ENCODE measurements at regions not wholly inside any gene's neighbourhood (a gene's known extent, or its start where the extent isn't known, plus 50 kb on each side); places are given as distances from the start of the nearest gene placed in this dataset.

- H3K27ac ChIP-seq (ENCODE audit: low read depth in 2 of 2, low read length in 1 of 2), result no peak overlapping the region
- no peaks in the 10 kb centered on the region for H3K27me3 ChIP-seq (ENCODE audit: insufficient read depth)
- no peak for TF ChIP-seq RAD21 (IDR thresholded peaks at IDR 0.05; ENCODE audit: low read length)
- TF ChIP-seq TAF1 (IDR thresholded peaks at IDR 0.05; ENCODE audit: borderline replicate concordance, low read depth, low read length), result no peak
- no peak for TF ChIP-seq YY1 (IDR thresholded peaks at IDR 0.05; ENCODE audit: low read depth)
- no peak for TF ChIP-seq FOSL2 (IDR thresholded peaks at IDR 0.05; ENCODE audit: borderline replicate concordance, low read depth)
- TF ChIP-seq SIN3A (IDR thresholded peaks at IDR 0.05; ENCODE audit: borderline replicate concordance, low read depth, low read length), result no peak
- no peak for TF ChIP-seq FOXM1 (IDR thresholded peaks at IDR 0.05; ENCODE audit: low read depth)
- no peak for TF ChIP-seq TEAD4 (IDR thresholded peaks at IDR 0.05; ENCODE audit: borderline replicate concordance, insufficient read depth)
- no peaks in the 10 kb centered on the region for H3K9me2 ChIP-seq
- no peaks in the 10 kb centered on the region for H3F3A ChIP-seq (replicated peaks; ENCODE audit: insufficient read depth)
- no peak overlapping the region for H3K4me2 ChIP-seq
- CTCF ChIA-PET, result no interaction called here
- POLR2A ChIA-PET, result no interaction called here
- H2AFZ ChIP-seq (ENCODE audit: low read depth), result no peak overlapping the region
- no peaks in the 10 kb centered on the region for H3K79me2 ChIP-seq (ENCODE audit: insufficient read depth)
- no peak overlapping the region for H3K9ac ChIP-seq
- H4K20me1 ChIP-seq (ENCODE audit: insufficient read depth), result no peaks in the 10 kb centered on the region
- H3K4me1 ChIP-seq (ENCODE audit: control insufficient read depth in 1 of 2, insufficient read depth in 2 of 2, low read depth in 1 of 2, low read length in 1 of 2), result no peaks in the 10 kb centered on the region
- no peak overlapping the region for H3K4me3 ChIP-seq (ENCODE audit: low read depth in 2 of 2, low read length in 1 of 2)
- H3K36me3 ChIP-seq (replicated peaks in 1 of 2; ENCODE audit: control insufficient read depth in 1 of 2, insufficient read depth in 2 of 2, low read length in 1 of 2), result no peaks in the 10 kb centered on the region
- no peaks in the 10 kb centered on the region for H3K9me3 ChIP-seq
- DNase-seq, result no peak
- 16% methylated on average over 4 of the region's 9 CpGs for WGBS (ENCODE audit: low lambda C conversion rate)
Measured at GRCh38 chr13:111636271-111636670, 315.8 kb downstream of the TEX29 start.

DNA sequence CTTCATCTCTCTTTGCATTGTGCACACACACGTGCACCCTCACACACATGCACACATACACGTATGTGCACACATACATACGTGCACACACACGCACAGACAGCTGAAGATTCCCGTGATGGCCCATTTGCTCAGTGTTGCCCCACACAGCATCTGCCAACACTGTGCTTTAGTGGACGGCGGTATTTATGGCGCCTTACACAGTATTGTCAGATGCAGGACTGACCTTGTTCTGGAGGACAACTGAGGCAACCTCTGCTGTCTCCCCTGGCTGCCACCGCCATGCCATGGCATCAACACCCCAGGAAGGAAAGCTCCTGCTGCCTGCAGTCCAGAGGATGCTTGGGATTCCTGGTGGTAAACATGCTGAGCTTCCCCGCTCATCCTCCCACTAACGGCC is 316.4 kb downstream of the TEX29 start:
- no peaks in the 10 kb centered on the region for H3K9me3 ChIP-seq
- no peak for DNase-seq

More for the DNA sequence above, 316.4 kb downstream of the TEX29 start:
- Histone ChIP-seq H2AFZ (ENCODE audit: low read depth) (no peak overlapping the region), H3K36me3 (replicated peaks in 1 of 2; ENCODE audit: control insufficient read depth in 1 of 2, insufficient read depth in 2 of 2, low read length in 1 of 2) (no peaks in the 10 kb centered on the region), H3K27me3 (ENCODE audit: insufficient read depth) (no peaks in the 10 kb centered on the region), H3K9ac (no peak overlapping the region), H3K27ac (ENCODE audit: low read depth in 2 of 2, low read length in 1 of 2) (no peak overlapping the region), H3F3A (replicated peaks; ENCODE audit: insufficient read depth) (no peaks in the 10 kb centered on the region), H4K20me1 (ENCODE audit: insufficient read depth) (no peaks in the 10 kb centered on the region), H3K9me2 (no peaks in the 10 kb centered on the region), H3K79me2 (ENCODE audit: insufficient read depth) (no peaks in the 10 kb centered on the region), H3K4me2 (no peak overlapping the region), H3K4me1 (ENCODE audit: control insufficient read depth in 1 of 2, insufficient read depth in 2 of 2, low read depth in 1 of 2, low read length in 1 of 2) (no peaks in the 10 kb centered on the region), H3K4me3 (ENCODE audit: low read depth in 2 of 2, low read length in 1 of 2) (no peak overlapping the region)
- POLR2A ChIA-PET, result no interaction called here
- WGBS (ENCODE audit: low lambda C conversion rate), result 35% methylated on average over 10 of the region's 11 CpGs
- CTCF ChIA-PET, result no interaction called here
- TF ChIP-seq, protein P1, sequence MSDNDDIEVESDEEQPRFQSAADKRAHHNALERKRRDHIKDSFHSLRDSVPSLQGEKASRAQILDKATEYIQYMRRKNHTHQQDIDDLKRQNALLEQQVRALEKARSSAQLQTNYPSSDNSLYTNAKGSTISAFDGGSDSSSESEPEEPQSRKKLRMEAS (IDR thresholded peaks at IDR 0.05; ENCODE audit: low read depth), result no peak
- TF ChIP-seq, protein P2, sequence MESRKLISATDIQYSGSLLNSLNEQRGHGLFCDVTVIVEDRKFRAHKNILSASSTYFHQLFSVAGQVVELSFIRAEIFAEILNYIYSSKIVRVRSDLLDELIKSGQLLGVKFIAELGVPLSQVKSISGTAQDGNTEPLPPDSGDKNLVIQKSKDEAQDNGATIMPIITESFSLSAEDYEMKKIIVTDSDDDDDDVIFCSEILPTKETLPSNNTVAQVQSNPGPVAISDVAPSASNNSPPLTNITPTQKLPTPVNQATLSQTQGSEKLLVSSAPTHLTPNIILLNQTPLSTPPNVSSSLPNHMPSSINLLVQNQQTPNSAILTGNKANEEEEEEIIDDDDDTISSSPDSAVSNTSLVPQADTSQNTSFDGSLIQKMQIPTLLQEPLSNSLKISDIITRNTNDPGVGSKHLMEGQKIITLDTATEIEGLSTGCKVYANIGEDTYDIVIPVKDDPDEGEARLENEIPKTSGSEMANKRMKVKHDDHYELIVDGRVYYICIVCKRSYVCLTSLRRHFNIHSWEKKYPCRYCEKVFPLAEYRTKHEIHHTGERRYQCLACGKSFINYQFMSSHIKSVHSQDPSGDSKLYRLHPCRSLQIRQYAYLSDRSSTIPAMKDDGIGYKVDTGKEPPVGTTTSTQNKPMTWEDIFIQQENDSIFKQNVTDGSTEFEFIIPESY (IDR thresholded peaks at IDR 0.05; ENCODE audit: borderline replicate concordance, low read depth), result no peak
- TF ChIP-seq TAF1 (IDR thresholded peaks at IDR 0.05; ENCODE audit: borderline replicate concordance, low read depth, low read length) (no peak), FOSL2 (IDR thresholded peaks at IDR 0.05; ENCODE audit: borderline replicate concordance, low read depth) (no peak), ELF1 (IDR thresholded peaks at IDR 0.05) (no peak), EZH2phosphoT487 (IDR thresholded peaks at IDR 0.05; ENCODE audit: borderline replicate concordance, low read depth) (no peak), TCF12 (IDR thresholded peaks at IDR 0.05) (no peak), RCOR1 (IDR thresholded peaks at IDR 0.05; ENCODE audit: low read length) (no peak), FOXM1 (IDR thresholded peaks at IDR 0.05; ENCODE audit: low read depth) (no peak), CHD2 (IDR thresholded peaks at IDR 0.05; ENCODE audit: low read length, partially characterized antibody) (no peak), YY1 (IDR thresholded peaks at IDR 0.05; ENCODE audit: low read depth) (no peak), EP300 (IDR thresholded peaks at IDR 0.05; ENCODE audit: borderline replicate concordance in 1 of 2, low read depth in 1 of 2, low read length in 1 of 2) (no peak), RXRA (IDR thresholded peaks at IDR 0.05; ENCODE audit: borderline replicate concordance, low read depth) (no peak), IRF3 (IDR thresholded peaks at IDR 0.05; ENCODE audit: low read depth, low read length) (no peak), CTCF (IDR thresholded peaks at IDR 0.05) (no peak), MXI1 (IDR thresholded peaks at IDR 0.05; ENCODE audit: low read depth, low read length) (no peak), SMC3 (IDR thresholded peaks at IDR 0.05; ENCODE audit: low read depth, low read length) (no peak), FOXJ3 (CRISPR knock-in tag; IDR thresholded peaks at IDR 0.05) (no peak), GATA2 (CRISPR knock-in tag; IDR thresholded peaks at IDR 0.05) (no peak)

Measured in SK-N-SH (cell line).